ENCODE measurements at regions not wholly inside any gene's neighbourhood (a gene's known extent, or its start where the extent isn't known, plus 50 kb on each side); places are given as distances from the start of the nearest gene placed in this dataset.

DNA sequence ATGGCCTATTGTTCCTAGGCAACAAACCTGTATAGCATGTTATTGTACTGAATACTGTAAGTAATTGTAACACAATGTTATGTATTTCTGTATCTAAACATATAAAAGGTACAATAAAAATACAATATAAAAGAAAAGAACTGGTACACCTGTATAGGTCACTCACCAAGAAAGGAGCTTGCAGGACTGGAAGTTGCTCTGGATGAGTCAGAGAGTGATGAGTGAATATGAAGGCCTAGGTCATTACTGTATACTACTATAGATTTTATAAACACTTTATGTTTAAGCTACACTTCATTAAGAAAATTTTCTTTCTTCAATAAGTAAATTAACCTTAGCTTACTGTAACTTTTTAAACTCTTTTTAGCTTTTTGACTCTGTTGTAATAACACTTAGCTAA is 559.9 kb downstream of the PLPP3 start:
- no peak for DNase-seq

- no peak for DNase-seq
Measured at GRCh38 chr1:56017336-56017735, 562.0 kb downstream of the PLPP3 start.

DNA sequence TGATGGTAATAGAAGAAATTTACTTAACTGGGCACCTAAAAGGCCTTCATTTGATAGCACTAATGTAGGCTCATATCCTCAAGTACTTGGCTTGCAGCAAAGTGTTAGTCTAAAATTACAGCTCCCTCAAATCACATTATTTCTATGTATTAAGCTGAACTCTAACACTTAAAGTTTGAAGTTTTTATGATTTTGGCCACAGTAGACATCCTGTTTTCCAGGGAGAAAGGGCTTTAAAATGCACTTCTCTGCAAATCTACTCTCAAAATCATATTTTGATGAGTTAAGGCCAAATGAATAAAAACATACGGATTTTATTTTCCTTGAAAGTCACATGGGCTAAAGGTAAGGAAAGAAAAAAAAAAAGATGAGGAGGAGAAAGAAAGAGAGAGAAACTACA is 575.5 kb downstream of the PLPP3 start:
- no peak for DNase-seq

GRCh38 chr1:56002231-56002630 is 577.1 kb downstream of the PLPP3 start:
- no peak for DNase-seq

GRCh38 chr1:56000424-56000823 is 578.9 kb downstream of the PLPP3 start:
- no peak for DNase-seq

- no peak for DNase-seq
Measured at GRCh38 chr1:55997536-55997935, 581.8 kb downstream of the PLPP3 start.

- DNase-seq = no peak
Measured at GRCh38 chr1:55993646-55994318, 585.6 kb downstream of the PLPP3 start.

GRCh38 chr1:55990007-55990406 is 589.4 kb downstream of the PLPP3 start:
- no peak for DNase-seq

GRCh38 chr1:55988963-55989452 is 590.4 kb downstream of the PLPP3 start:
- no peak for DNase-seq

- no peak for DNase-seq
Measured at GRCh38 chr1:55987491-55988249, 591.7 kb downstream of the PLPP3 start.

DNA sequence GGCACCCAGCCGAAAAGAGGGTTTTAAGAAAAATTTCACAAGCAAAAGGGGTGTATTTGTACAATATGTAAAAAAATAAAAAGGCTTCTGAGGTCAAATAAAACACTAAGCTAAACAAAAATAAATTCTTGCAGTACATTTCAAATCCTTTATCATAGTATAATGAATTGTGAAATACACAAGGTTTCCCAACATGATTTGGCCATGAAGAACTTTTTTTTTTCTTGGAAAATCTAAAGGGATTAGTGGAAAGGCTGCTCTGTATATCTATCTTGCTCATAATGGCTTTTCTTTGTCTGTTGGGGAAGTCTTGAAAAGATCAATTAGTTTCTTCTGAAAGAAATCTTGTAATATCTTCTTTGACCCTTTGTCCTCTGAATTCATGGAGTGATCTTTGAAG is 593.4 kb downstream of the PLPP3 start:
- DNase-seq = no peak

GRCh38 chr1:55981010-55981650 is 598.2 kb downstream of the PLPP3 start:
- DNase-seq = no peak

- DNase-seq = no peak
Measured at GRCh38 chr1:55980582-55980981, 598.8 kb downstream of the PLPP3 start.

GRCh38 chr1:55974714-55975441 is 604.5 kb downstream of the PLPP3 start:
- no peak for DNase-seq

DNA sequence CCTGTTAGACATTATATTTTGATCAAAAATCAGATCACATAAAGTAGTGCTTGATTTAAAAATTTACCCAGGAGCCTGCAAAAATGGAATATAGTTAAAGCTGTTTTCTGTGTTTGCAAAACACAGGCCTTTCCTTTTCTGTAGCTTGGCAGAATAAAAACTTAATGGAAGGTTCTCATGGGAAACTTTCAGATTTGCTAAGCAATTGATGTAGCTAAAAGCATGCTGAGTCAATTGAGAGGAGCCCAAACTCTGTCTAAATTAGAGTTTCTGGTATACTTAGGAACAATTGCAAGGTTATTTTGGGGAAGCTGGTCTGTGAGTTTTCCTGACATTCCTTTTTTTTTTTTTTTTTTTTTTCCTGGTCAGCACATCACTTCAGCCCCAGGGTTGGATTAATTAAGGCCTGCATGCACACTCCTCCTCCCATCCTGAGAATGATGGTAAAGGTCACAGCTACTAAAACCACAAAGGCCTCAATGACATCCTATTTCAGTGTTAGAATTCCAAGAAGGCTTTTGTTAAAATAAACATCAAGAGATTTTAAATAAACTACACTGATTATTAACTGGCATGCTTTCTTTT is 608.7 kb downstream of the PLPP3 start:
- no peak for DNase-seq

DNA sequence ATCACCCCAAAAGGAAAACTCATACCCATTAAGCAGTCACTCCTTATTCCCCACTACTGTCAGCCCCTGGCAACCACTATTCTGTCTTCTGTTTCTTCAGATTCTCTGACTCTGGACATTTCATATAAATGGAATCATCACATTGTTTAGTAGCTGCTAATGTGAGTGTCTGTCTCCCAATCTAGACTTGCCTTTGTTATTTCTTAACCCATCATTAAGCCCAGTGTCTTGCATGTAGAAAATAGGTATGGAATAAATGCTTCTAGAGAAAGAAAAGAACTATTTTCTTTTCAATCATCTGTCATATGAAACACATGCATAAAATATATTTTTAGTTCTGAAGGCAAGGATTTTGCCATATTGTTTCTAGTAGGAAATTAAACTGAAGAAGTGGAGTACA is 610.0 kb downstream of the PLPP3 start:
- no peak for DNase-seq

GRCh38 chr1:55968661-55969060 is 610.7 kb downstream of the PLPP3 start:
- no peak for DNase-seq

DNA sequence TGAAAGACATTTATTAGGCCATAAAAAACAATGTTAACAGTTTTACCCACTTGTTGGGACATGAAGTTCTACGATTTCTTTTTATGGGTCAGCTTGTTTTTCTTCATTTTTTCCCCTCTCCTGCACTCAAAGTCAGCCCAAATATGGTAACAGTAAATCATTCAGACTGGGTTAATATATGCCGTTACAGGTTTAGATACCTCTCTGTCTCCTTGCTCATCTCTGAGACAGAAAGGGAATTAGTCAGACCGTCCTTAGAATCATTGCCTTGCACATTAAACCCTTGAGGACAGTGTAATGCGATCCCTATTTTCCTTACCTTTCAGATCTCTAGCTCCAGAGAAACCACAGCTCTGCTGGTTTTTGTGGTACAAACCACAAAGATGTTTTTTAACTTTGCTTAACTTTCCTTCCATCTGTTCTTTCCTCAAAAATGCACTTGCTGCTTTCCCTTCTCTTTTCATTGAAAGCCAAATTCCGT is 613.3 kb downstream of the PLPP3 start:
- no peak for DNase-seq

- DNase-seq = no peak
Measured at GRCh38 chr1:55962472-55962871, 616.9 kb downstream of the PLPP3 start.

GRCh38 chr1:55959136-55959548 is 620.2 kb downstream of the PLPP3 start:
- no peak for DNase-seq

- DNase-seq = no peak
Measured at GRCh38 chr1:55958498-55958897, 620.9 kb downstream of the PLPP3 start.

DNA sequence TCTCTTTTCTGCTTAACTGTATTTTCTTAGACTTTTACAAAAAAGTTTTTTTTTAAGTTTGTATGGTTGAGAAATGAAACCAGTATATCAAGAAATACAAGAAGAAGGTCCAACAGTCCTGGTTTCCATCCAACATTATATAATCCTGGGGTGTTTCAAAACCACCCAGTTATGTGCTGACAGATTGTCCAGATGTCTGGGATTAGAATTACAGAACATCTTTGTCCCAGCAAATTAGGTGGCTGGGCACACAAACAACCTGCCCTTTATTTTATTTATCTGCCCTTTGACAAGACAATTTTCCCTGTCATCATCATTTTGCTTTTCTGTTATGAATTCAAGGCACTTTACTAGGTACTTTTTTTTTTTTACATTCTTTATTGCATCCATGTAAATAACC is 622.1 kb downstream of the PLPP3 start:
- no peak for DNase-seq
